Esophagus squamous epithelium (tissue), 5 donors: ENCODE measurements at regions not wholly inside any gene's neighbourhood (a gene's known extent, or its start where the extent isn't known, plus 50 kb on each side); places are given as distances from the start of the nearest gene placed in this dataset.
A peak's percentile ranks its signal among the peaks of the same experiment; 100 is the strongest.

Experiments used
- DNase-seq: peaks from one replicate; lab custom pipeline; 2025; lab: John Stamatoyannopoulos, UW
- H3K27ac ChIP-seq, 4 donors: fragments of 200-600 bp; sonication (generic); one replicate each; pipeline ENCODE4 v1.5.1; 2016 to 2019; ENCODE audit warnings: mild to moderate bottlenecking in 1 of 4
- H3K27me3 ChIP-seq, 4 donors: fragments of 200-600 bp; sonication (generic); 1 replicate in 3 of 4; 2 replicates in 1 of 4; pipeline versions ENCODE4 v1.5.1 to v1.6.0; 2017 to 2021; ENCODE audit warnings: antibody characterized with exemption in 1 of 4
- H3K36me3 ChIP-seq, 3 donors: fragments of 200-600 bp; sonication (generic); one replicate each; pipeline ENCODE4 v1.5.1; 2016 to 2019
- H3K4me1 ChIP-seq, 3 donors: fragments of 200-600 bp; sonication (generic); one replicate each; pipeline ENCODE4 v1.5.1; 2017 to 2019
- H3K4me3 ChIP-seq, 4 donors: fragments of 200-600 bp; sonication (generic); 1 replicate in 3 of 4; 2 replicates in 1 of 4; pipeline ENCODE4 v1.5.1; 2016 to 2019; ENCODE audit warnings: mild to moderate bottlenecking in 2 of 4, moderate library complexity in 1 of 4
- H3K9me3 ChIP-seq, 3 donors: fragments of 200-600 bp; sonication (generic); one replicate each; pipeline ENCODE4 v1.5.1; 2016 to 2019
- CTCF ChIP-seq, 6 experiments: fragments of 450-650 bp in 4 of 6; fragments of 200-600 bp in 2 of 6; sonication (generic) in 2 of 6; IDR thresholded peaks; one replicate each; pipeline ENCODE4 v1.5.1; 2016 to 2019; ENCODE audit warnings: antibody characterized with exemption in 6 of 6, mild to moderate bottlenecking in 4 of 6, moderate library complexity in 4 of 6
- POLR2A ChIP-seq, 4 donors: fragments of 450-650 bp; IDR thresholded peaks; one replicate each; pipeline ENCODE4 v1.6.1; 2017; ENCODE audit warnings: antibody characterized with exemption in 4 of 4, mild to moderate bottlenecking in 4 of 4, moderate library complexity in 3 of 4
- WGBS, 2 donors: methylation state at CpG; one replicate each; pipeline ENCODE4 v1.1.5; 2018; 5-methylcytosine and 5-hydroxymethylcytosine counted together
- intact Hi-C: fragments of 100-400 bp; cut with DNase I; formaldehyde crosslinking; loops from one replicate; pipeline ENCODE4 v1.15.0; 2022
- donor health status: DM: yes; HTN: yes; CAD: no.

GRCh38 chr1:163652441-163652840 is 330.7 kb downstream of the NUF2 start:
- Histone ChIP-seq H3K9me3 (no peaks in the 10 kb centered on the region), H3K4me1 (no peaks in the 10 kb centered on the region), H3K4me3 (no peak overlapping the region), H3K36me3 (no peaks in the 10 kb centered on the region), H3K27ac (no peak overlapping the region), H3K27me3 (peaks cover 0 to 3% (median 0%) of the 10 kb centered on the region in 4 donors)
- intact Hi-C loops, result no loop called here
- TF ChIP-seq POLR2A (IDR thresholded peaks at IDR 0.05), result no peak
- DNase-seq, result no peak

- H3K4me3 ChIP-seq, result no peak overlapping the region
- intact Hi-C loops, result no loop called here
- no peaks in the 10 kb centered on the region for H3K36me3 ChIP-seq
- H3K27ac ChIP-seq, result no peak overlapping the region
- DNase-seq, result no peak
- TF ChIP-seq CTCF (IDR thresholded peaks at IDR 0.05) (no peak), POLR2A (IDR thresholded peaks at IDR 0.05) (no peak)
- no peaks in the 10 kb centered on the region for H3K4me1 ChIP-seq
- H3K27me3 ChIP-seq, result peaks cover 0 to 3% (median 0%) of the 10 kb centered on the region in 4 donors
- no peaks in the 10 kb centered on the region for H3K9me3 ChIP-seq
Observed at GRCh38 chr1:163655565-163655964, 333.8 kb downstream of the NUF2 start.

DNA sequence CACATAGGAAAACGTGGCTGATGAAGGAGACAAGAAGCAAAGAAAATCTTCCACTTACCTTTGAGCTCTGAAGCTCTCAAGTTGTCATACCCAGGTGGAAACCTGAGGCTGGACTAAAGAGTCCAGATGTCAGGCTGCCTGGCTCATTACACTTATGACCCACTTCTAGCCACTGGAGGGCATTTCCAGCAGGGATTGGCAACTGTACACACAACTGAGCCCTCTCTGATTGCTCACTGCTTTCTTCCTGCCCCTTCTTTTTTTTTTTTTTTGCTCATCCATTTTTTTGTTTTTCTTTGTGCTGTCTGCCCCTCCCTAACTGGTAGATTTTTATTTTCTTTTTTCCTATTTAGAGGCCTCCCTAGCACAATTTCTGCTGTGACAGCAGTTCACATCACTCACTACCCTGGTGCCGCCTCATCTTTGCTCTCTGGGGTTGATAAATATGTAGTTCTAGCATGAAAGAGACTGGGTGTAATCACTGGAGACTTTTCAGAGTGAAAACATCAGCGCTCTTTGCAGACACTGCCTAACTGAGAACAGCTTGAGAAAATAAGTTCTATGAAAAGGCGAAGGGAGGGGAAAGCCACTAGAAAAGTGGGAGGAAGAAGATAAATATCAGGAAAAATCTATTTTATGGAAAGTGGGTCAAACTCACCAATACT is 334.5 kb downstream of the NUF2 start:
- peaks cover 0 to 3% (median 0%) of the 10 kb centered on the region in 4 donors for H3K27me3 ChIP-seq
- no peak for DNase-seq
- intact Hi-C loops, result no loop called here
- TF ChIP-seq CTCF (IDR thresholded peaks at IDR 0.05) (no peak), POLR2A (IDR thresholded peaks at IDR 0.05) (no peak)
- no peaks in the 10 kb centered on the region for H3K4me1 ChIP-seq
- H3K9me3 ChIP-seq, result no peaks in the 10 kb centered on the region
- H3K27ac ChIP-seq, result peak overlapping the region in 1 of 4 donors; percentile 29
- H3K4me3 ChIP-seq, result no peak overlapping the region
- no peaks in the 10 kb centered on the region for H3K36me3 ChIP-seq
- 38 to 43% methylated on average over 4 of the region's 4 CpGs for WGBS, 2 donors

DNA sequence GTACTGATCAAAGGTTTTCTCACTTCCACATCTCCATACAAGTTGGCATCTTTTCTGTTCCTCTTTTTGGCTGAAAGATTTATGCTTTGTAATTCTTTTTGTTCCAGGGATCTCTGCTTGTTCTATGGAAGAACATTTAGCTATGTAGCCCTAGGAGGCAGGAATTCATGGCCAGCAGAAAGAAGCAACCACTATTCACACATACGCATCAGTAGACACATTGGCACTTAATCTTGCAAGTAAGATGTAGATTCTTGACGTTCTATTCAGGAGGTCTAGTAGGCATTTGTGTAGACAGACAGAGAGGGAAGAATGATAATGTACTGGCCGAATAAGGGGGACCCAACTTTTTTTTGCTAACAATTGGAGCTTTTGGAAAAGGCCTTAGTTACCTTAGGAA is 336.0 kb downstream of the NUF2 start:
- Histone ChIP-seq H3K4me1 (no peaks in the 10 kb centered on the region), H3K27me3 (no peaks in the 10 kb centered on the region), H3K9me3 (no peaks in the 10 kb centered on the region), H3K36me3 (no peaks in the 10 kb centered on the region), H3K4me3 (no peak overlapping the region), H3K27ac (no peak overlapping the region)
- intact Hi-C loops, result no loop called here
- 52 to 80% methylated on average over 3 of the region's 3 CpGs for WGBS, 2 donors
- no peak for DNase-seq
- TF ChIP-seq POLR2A (IDR thresholded peaks at IDR 0.05), result no peak
- no peak for TF ChIP-seq CTCF (IDR thresholded peaks at IDR 0.05)

DNA sequence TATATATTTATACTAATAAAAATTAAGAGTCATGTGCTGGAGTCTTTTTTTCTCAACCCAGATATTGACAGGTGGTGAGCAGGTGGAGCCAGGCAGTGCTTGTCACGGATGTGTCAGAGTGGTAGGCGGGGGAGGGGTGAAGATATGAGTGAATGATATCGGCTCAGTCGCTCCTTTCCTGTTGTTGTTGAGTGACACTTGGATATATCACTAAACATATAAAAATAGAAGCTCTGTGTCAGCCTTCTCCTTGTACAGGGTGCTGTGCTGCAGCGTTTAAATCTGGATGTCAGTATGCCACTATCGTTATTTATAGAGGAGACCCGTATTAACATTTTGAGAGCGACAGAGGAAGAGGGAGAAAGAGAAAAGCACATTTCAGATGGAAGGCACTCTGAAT is 339.6 kb downstream of the NUF2 start:
- Histone ChIP-seq H3K36me3 (no peaks in the 10 kb centered on the region), H3K27me3 (no peaks in the 10 kb centered on the region), H3K27ac (no peak overlapping the region), H3K4me3 (no peak overlapping the region), H3K9me3 (no peaks in the 10 kb centered on the region), H3K4me1 (peaks cover 0 to 17% (median 9%) of the 10 kb centered on the region in 3 donors)
- intact Hi-C loops, result no loop called here
- WGBS, 2 donors, result 76 to 83% methylated on average over 8 of the region's 8 CpGs
- TF ChIP-seq CTCF (IDR thresholded peaks at IDR 0.05) (no peak), POLR2A (IDR thresholded peaks at IDR 0.05) (no peak)
- no peak for DNase-seq
